PFSK-1 (cell line): ENCODE measurements at regions not wholly inside any gene's neighbourhood (a gene's known extent, or its start where the extent isn't known, plus 50 kb on each side); places are given as distances from the start of the nearest gene placed in this dataset.

Source experiments
- FOXP2 ChIP-seq: optimal IDR thresholded peaks from 2 replicates; pipeline ENCODE3; 2011; ENCODE audit warnings: borderline replicate concordance, control low read depth, inconsistent platforms; ENCODE audit not compliant: insufficient read depth; ENCODE audit errors: extremely low read length, extremely low read depth
- POLR2AphosphoS5 ChIP-seq: IDR thresholded peaks from 2 replicates; pipeline ENCODE4 v1.6.1; 2012; ENCODE audit warnings: low read depth, mild to moderate bottlenecking, control low read depth, low read length, moderate library complexity
- REST ChIP-seq, 2 experiments: IDR thresholded peaks; 2 replicates each; pipeline versions ENCODE4 v1.6.1 to v1.8.0; 2011 to 2012; ENCODE audit warnings: low read depth in 2 of 2, low read length in 2 of 2, control low read depth in 1 of 2, inconsistent platforms in 1 of 2, mild to moderate bottlenecking in 1 of 2, moderate library complexity in 1 of 2; ENCODE audit not compliant: insufficient read depth in 1 of 2
- SIN3A ChIP-seq: IDR thresholded peaks from 2 replicates; pipeline ENCODE4 v1.6.1; 2012; ENCODE audit warnings: mild to moderate bottlenecking, low read length, moderate library complexity, borderline replicate concordance; ENCODE audit not compliant: insufficient read depth
- TAF1 ChIP-seq: IDR thresholded peaks from 2 replicates; pipeline ENCODE4 v1.6.1; 2012; ENCODE audit warnings: low read length, control low read depth, borderline replicate concordance; ENCODE audit not compliant: insufficient read depth

GRCh38 chr4:157459785-157460184, 239.3 kb downstream of the GRIA2 start:
- TF ChIP-seq FOXP2 (no peak), SIN3A (no peak), POLR2AphosphoS5 (no peak), REST (IDR thresholded peaks at IDR 0.05; ENCODE audit: insufficient read depth in 1 of 2, low read depth in 2 of 2, low read length in 2 of 2) (no peak), TAF1 (no peak)

GRCh38 chr4:157447195-157447594, 226.7 kb downstream of the GRIA2 start:
- TF ChIP-seq TAF1 (no peak), FOXP2 (no peak), REST (IDR thresholded peaks at IDR 0.05; ENCODE audit: insufficient read depth in 1 of 2, low read depth in 2 of 2, low read length in 2 of 2) (no peak), POLR2AphosphoS5 (no peak), SIN3A (no peak)

GRCh38 chr4:157444014-157444413, 223.5 kb downstream of the GRIA2 start:
- TF ChIP-seq POLR2AphosphoS5 (no peak), FOXP2 (no peak), REST (IDR thresholded peaks at IDR 0.05; ENCODE audit: insufficient read depth in 1 of 2, low read depth in 2 of 2, low read length in 2 of 2) (no peak), TAF1 (no peak), SIN3A (no peak)

GRCh38 chr4:157443537-157443936, 223.0 kb downstream of the GRIA2 start:
- no peak for TF ChIP-seq SIN3A
- TF ChIP-seq TAF1: no peak
- no peak for TF ChIP-seq POLR2AphosphoS5
- TF ChIP-seq FOXP2: no peak
- TF ChIP-seq REST (IDR thresholded peaks at IDR 0.05; ENCODE audit: insufficient read depth in 1 of 2, low read depth in 2 of 2, low read length in 2 of 2): no peak

GRCh38 chr4:157425897-157426296, 205.4 kb downstream of the GRIA2 start:
- no peak for TF ChIP-seq SIN3A
- no peak for TF ChIP-seq REST (IDR thresholded peaks at IDR 0.05; ENCODE audit: insufficient read depth in 1 of 2, low read depth in 2 of 2, low read length in 2 of 2)
- no peak for TF ChIP-seq TAF1
- TF ChIP-seq POLR2AphosphoS5: no peak
- no peak for TF ChIP-seq FOXP2
